Nephron (organoid): ENCODE measurements at regions not wholly inside any gene's neighbourhood (a gene's known extent, or its start where the extent isn't known, plus 50 kb on each side); places are given as distances from the start of the nearest gene placed in this dataset.

ENCODE experiments used
- H3K27ac Mint-ChIP-seq, 3 experiments: 2 replicates each; pipeline ENCODE4 v1.8.0; 2020; ENCODE audit warnings: mixed read lengths in 3 of 3, mild to moderate bottlenecking in 2 of 3, moderate library complexity in 1 of 3
- H3K27me3 Mint-ChIP-seq: 2 replicates; pipeline ENCODE4 v1.8.0; 2021; ENCODE audit warnings: low read depth, mild to moderate bottlenecking, moderate library complexity, mixed read lengths
- H3K36me3 Mint-ChIP-seq: 2 replicates; pipeline ENCODE4 v1.8.0; 2020; ENCODE audit warnings: low read depth, mixed read lengths
- H3K4me1 Mint-ChIP-seq: 2 replicates; pipeline ENCODE4 v1.8.0; 2020; ENCODE audit warnings: mixed read lengths
- H3K4me3 Mint-ChIP-seq, 3 experiments: 2 replicates each; pipeline ENCODE4 v1.8.0; 2020; ENCODE audit warnings: mild to moderate bottlenecking in 3 of 3, mixed read lengths in 3 of 3, moderate library complexity in 2 of 3
- H3K9me3 Mint-ChIP-seq: 2 replicates; pipeline ENCODE4 v1.8.0; 2020; ENCODE audit warnings: mixed read lengths
- TF ChIP-seq, protein P1 (sequence below), 3 experiments: fragments of 200-600 bp; sonication (generic); IDR thresholded peaks; one replicate each; pipeline ENCODE4 v1.5.0; 2021; ENCODE audit warnings: antibody characterized with exemption in 3 of 3; ENCODE audit not compliant: unreplicated experiment in 3 of 3

DNA sequence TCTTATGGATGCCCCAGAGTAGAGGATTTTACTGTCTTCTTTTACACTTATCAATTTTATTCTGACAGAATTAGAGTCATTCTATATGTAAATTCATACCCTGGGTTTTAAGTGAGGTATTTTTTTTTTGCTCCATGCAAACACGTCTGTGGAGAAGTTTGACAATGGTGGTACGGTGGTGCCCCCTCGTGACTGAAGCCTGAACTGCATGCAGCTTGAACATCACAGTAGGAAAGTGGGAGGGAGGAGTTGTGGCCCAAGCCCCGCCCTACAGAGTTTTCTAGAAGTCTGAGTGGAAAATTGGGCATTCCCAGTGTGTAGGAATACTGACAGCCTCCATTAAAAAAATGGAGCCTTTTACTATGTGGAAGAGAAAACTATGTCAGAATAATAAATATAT lies 73.3 kb upstream of the RAB40AL start:
- H3K27ac Mint-ChIP-seq = no peak overlapping the region
- no peaks in the 10 kb centered on the region for H3K27me3 Mint-ChIP-seq
- no peak overlapping the region for H3K4me3 Mint-ChIP-seq
- TF ChIP-seq, protein P1, sequence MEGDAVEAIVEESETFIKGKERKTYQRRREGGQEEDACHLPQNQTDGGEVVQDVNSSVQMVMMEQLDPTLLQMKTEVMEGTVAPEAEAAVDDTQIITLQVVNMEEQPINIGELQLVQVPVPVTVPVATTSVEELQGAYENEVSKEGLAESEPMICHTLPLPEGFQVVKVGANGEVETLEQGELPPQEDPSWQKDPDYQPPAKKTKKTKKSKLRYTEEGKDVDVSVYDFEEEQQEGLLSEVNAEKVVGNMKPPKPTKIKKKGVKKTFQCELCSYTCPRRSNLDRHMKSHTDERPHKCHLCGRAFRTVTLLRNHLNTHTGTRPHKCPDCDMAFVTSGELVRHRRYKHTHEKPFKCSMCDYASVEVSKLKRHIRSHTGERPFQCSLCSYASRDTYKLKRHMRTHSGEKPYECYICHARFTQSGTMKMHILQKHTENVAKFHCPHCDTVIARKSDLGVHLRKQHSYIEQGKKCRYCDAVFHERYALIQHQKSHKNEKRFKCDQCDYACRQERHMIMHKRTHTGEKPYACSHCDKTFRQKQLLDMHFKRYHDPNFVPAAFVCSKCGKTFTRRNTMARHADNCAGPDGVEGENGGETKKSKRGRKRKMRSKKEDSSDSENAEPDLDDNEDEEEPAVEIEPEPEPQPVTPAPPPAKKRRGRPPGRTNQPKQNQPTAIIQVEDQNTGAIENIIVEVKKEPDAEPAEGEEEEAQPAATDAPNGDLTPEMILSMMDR (IDR thresholded peaks at IDR 0.05; ENCODE audit: unreplicated experiment in 3 of 3) = peak; percentile 80 to 81 (median 81)
- peaks cover 25% of the 10 kb centered on the region for H3K36me3 Mint-ChIP-seq
- peaks cover 4% of the 10 kb centered on the region for H3K9me3 Mint-ChIP-seq
- H3K4me1 Mint-ChIP-seq = no peaks in the 10 kb centered on the region

DNA sequence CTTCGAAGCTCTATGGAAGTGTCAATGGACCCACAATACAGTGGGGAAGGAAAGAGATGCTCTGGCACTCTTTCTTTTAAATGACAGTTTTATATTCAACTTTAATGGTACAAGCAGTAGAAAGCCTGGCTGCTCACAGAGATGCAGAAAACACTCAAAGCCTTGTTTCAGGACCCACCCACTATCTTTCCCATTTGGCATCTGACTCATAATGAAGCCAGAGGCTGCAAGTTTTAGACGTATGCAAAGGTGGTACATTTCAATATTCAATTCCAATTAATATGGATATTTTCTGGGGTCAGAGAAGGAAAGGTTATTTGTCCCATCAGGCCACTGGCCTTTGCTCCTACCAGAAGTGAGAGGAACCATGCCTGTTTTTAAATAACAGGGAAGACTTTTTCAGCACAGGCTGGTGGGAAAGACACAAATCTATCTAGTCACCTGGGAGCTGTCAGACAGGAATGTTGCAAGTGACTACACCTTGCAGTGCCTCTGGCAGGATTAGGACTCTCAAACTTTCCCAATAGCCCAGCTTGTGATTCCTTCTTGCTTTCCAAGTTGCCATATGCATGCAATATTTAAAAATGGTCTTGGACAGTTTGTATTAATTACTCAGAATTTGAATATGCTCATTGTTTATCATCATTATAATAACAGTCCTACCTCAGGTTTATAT lies 70.0 kb upstream of the RAB40AL start:
- H3K27me3 Mint-ChIP-seq = no peaks in the 10 kb centered on the region
- no peaks in the 10 kb centered on the region for H3K4me1 Mint-ChIP-seq
- no peak overlapping the region for H3K27ac Mint-ChIP-seq
- TF ChIP-seq, protein P1 (IDR thresholded peaks at IDR 0.05; ENCODE audit: unreplicated experiment in 3 of 3) = no peak
- peaks cover 23% of the 10 kb centered on the region for H3K36me3 Mint-ChIP-seq
- H3K9me3 Mint-ChIP-seq = peaks cover 4% of the 10 kb centered on the region
- no peak overlapping the region for H3K4me3 Mint-ChIP-seq

DNA sequence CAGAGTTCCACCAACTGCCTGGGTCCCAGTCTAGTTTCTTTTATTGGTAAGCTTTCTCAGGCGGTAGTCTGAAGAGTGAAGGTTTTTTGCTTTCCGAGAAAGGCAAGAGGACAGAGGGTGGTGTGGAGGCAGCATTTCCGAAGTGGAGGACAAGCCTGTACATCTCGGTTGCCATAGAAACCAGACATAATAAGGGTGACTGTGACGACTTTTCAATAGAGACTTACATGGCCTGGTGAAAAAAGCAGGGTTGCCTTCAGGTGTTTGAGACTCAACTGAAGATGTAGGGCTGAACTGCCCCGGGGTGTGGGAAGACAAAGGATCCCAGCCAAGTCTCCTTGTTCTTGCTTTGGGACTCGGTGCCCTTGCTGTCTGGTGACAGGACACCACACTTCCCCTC lies 53.6 kb upstream of the RAB40AL start:
- H3K27ac Mint-ChIP-seq = no peak overlapping the region

More for the DNA sequence above, 53.6 kb upstream of the RAB40AL start:
- H3K36me3 Mint-ChIP-seq = peaks cover 40% of the 10 kb centered on the region
- H3K4me3 Mint-ChIP-seq = no peak overlapping the region
- TF ChIP-seq, protein P1 (IDR thresholded peaks at IDR 0.05; ENCODE audit: unreplicated experiment in 3 of 3) = no peak
- peaks cover 8% of the 10 kb centered on the region for H3K9me3 Mint-ChIP-seq
- H3K4me1 Mint-ChIP-seq = no peaks in the 10 kb centered on the region
- no peaks in the 10 kb centered on the region for H3K27me3 Mint-ChIP-seq
